Right cardiac atrium (tissue), 5 donors: ENCODE measurements at regions not wholly inside any gene's neighbourhood (a gene's known extent, or its start where the extent isn't known, plus 50 kb on each side); places are given as distances from the start of the nearest gene placed in this dataset.
A peak's percentile ranks its signal among the peaks of the same experiment; 100 is the strongest.
"Not testable (repeated sequence)": the region's sequence is repeated elsewhere in the genome, so short reads cannot be mapped to it uniquely, and the experiment has no call there.

Experiments
- ATAC-seq, 2 donors: fragments of 200-7000 bp; cut with Tn5 transposase; one replicate each; pipeline versions ENCODE4 v1.8.0 to v1.9.1; 2020; ENCODE audit warnings: moderate library complexity in 2 of 2, mild to moderate bottlenecking in 1 of 2
- DNase-seq, 3 donors: peaks; one replicate each; pipeline ENCODE4 v3.0.0-alpha.2; 2020
- H3K27ac ChIP-seq: one replicate; pipeline ENCODE4 v1.5.1; 2013; ENCODE audit warnings: mild to moderate bottlenecking, low read length, control low read depth, moderate library complexity
- H3K27me3 ChIP-seq: one replicate; pipeline ENCODE4 v1.6.1; 2013; ENCODE audit not compliant: control insufficient read depth, insufficient read depth
- H3K4me1 ChIP-seq: one replicate; pipeline ENCODE4 v1.6.1; 2013; ENCODE audit warnings: low read length; ENCODE audit not compliant: control insufficient read depth, insufficient read depth
- H3K4me3 ChIP-seq: one replicate; pipeline ENCODE4 v1.5.1; 2013; ENCODE audit warnings: low read length, control low read depth
- H3K9me3 ChIP-seq: one replicate; pipeline ENCODE4 v1.6.1; 2013; ENCODE audit warnings: low read length; ENCODE audit not compliant: control insufficient read depth
- WGBS: extraction: QIAGEN DNeasy Blood & Tissue Kit; methylation state at CpG from one replicate; pipeline ENCODE4 v1.1.7; 2013; 5-methylcytosine and 5-hydroxymethylcytosine counted together
- intact Hi-C, 4 donors: fragments of 100-400 bp; cut with DNase I; formaldehyde crosslinking; loops; one replicate each; pipeline versions ENCODE4 v1.11.0 to v1.14.0; 2022 to 2023
- donor health status: healthy with polysubstance abuse.
- donor health status: DM: no; HTN: yes; CAD: no.
- donor health status: DM: no; HTN: no; CAD: no.
- donor health status: DM: no; HTN: yes; CAD: no; lungs with severe emphysema.
- donor health status: DM: yes; HTN: yes; CAD: no.

DNA sequence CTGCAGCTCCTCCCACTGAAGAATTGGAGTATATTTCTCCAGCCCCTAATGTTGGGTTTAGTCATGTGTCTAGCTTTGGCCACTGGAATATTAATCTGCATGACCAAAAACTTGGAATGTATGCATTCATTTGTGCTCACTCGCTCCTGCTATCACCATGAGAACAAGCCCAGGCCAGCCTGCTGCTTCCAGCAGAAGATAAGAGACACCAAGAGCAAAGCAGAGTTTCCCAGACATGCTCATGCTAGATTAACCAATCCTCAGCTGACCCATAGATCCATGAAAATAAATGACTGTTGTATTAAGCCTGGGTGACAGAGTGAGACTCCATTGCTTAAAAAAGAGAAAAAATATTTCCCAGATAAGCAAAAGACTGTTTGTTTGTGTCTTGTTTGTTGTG is 119.6 kb downstream of the ALG1L2 start:
- intact Hi-C loops, H3K27ac ChIP-seq, H3K4me3 ChIP-seq, DNase-seq, ATAC-seq, H3K27me3 ChIP-seq, H3K4me1 ChIP-seq, H3K9me3 ChIP-seq: not testable (repeated sequence)
- 20% methylated on average over 1 of the region's 1 CpG for WGBS

DNA sequence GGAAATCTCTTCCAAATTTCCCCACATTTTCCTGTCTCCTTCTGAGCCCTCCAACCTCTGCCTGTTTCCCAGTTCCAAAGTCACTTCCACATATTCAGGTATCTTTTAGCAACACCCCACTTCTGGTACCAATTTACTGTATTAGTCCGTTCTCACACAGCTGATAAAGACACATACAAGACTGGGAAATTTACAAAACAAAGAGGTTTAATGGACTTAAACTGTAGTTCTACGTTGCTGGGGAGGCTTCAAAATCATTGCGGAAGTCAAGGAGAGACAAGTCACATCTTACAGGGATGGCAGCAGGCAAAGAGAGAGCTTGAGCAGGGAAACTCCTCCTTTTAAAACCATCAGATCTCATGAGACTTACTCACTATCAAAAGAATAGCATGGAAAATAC is 122.0 kb downstream of the ALG1L2 start:
- H3K27me3 ChIP-seq, ATAC-seq, H3K4me1 ChIP-seq, intact Hi-C loops, H3K4me3 ChIP-seq, H3K27ac ChIP-seq, DNase-seq, H3K9me3 ChIP-seq: not testable (repeated sequence)
- WGBS = 94% methylated on average over 3 of the region's 3 CpGs

DNA sequence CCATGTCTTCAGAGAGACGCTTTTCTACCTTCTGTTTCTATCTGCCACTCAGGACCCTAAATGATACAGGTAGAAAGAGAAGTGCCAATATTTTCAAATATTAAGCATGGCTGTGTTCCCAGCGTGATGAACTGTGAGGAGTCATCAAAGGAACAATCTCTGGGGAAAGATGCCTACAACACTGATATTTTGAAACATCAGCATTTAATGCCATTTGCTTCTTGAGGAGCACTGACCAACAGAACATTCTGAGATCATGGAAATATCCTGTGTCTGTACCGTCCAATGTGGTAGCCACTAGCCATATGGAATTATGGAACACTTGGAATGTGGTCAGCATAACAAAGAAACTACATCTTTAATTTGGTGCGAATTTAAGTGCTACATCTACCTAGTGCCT is 117.9 kb upstream of the COL6A5 start:
- Histone ChIP-seq H3K4me1 (no peaks in the 10 kb centered on the region), H3K9me3 (no peaks in the 10 kb centered on the region), H3K27ac (no peak overlapping the region), H3K4me3 (no peak overlapping the region), H3K27me3 (no peaks in the 10 kb centered on the region)
- ATAC-seq = no peak
- WGBS = 86% methylated on average over 4 of the region's 4 CpGs
- intact Hi-C loops = no loop called here
- no peak for DNase-seq

DNA sequence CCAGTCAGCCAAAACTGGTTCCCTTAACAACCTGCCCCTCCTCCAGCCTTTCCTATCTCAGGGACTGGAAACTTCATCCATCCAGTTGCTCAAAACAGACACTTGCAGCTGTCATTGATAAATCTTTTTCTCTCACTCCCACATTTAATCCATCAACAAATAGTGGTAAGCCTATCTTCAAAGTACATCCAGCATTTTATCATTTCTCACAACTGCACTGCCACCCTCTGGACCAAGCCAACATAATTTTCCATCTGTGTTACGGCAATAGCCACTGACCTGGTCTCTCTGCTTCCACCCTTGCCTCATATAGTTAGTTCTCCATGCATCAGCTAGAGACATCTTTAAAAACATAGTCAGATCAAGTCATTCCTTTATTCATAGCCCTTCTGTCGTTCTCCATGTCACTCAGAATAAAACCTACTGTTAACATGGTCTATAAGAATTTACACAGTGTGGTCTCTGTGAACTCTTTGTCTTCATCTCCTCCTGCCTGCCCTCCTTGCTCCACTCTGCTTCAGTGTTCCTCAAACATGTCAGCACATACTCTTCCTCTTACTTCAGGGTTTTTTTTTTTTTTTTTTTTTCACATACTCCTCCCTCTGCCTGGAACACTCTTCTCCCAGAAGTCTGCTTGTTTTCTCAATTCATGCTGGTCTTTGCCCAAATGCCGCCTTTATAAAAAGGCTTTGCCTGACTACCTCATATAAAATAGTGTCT is 102.5 kb upstream of the COL6A5 start:
- peak; percentile 41 to 62 for ATAC-seq
- Histone ChIP-seq H3K9me3 (no peaks in the 10 kb centered on the region), H3K4me3 (no peak overlapping the region)

DNA sequence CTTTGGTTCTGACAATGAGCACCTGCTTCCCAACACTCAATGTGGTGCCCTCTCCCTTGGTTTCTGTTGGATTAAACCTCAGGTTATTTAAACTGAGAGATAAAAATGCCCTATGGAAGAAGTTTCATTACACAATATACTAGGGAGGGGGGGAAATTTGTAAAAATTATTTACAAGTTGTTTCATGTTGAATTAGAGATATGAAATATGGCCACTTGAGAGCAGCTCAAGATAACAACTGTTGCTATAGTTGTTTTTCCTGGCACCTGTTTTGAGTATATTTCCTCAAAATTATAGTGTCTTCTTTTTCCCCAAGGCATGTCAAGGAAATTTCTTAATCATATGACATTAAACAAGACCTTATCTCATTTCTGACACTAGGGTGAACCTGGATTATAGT is 101.7 kb upstream of the COL6A5 start:
- Histone ChIP-seq H3K9me3 (no peaks in the 10 kb centered on the region), H3K27ac (no peak overlapping the region), H3K27me3 (no peaks in the 10 kb centered on the region), H3K4me1 (no peaks in the 10 kb centered on the region), H3K4me3 (no peak overlapping the region)
- intact Hi-C loops = no loop called here
- no peak for DNase-seq
- no peak for ATAC-seq

More for the DNA sequence above, 102.5 kb upstream of the COL6A5 start:
- no peaks in the 10 kb centered on the region for H3K27me3 ChIP-seq
- no peak overlapping the region for H3K27ac ChIP-seq
- H3K4me1 ChIP-seq = no peaks in the 10 kb centered on the region
- 37% methylated on average over 3 of the region's 3 CpGs for WGBS
- no peak for DNase-seq
- intact Hi-C loops = no loop called here

DNA sequence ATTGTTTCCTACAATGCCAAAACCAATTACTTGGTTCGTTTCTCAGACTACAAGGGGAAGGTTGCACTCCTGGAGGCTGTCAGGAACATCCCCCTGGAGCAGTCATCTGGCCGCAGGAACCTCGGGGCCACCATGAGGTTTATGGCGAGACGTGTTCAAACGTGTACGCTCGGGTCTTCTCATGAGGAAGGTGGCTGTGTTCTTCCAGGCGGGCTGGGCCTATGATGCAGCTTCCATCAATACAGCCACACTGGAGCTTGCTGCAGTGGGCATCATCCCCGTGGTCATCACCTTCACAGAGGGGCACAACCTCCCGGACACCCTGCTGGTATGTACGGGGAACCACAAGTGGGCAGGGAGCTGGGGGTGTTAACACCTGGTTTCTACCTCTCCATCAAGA is 94.5 kb upstream of the COL6A5 start:
- no peaks in the 10 kb centered on the region for H3K4me1 ChIP-seq
- H3K27ac ChIP-seq = no peak overlapping the region
- H3K9me3 ChIP-seq = no peaks in the 10 kb centered on the region
- DNase-seq = peak in 1 of 3 donors; percentile 10
- H3K4me3 ChIP-seq = no peak overlapping the region
- no peak for ATAC-seq
- intact Hi-C loops = no loop called here
- WGBS = 89% methylated on average over 12 of the region's 12 CpGs
- no peaks in the 10 kb centered on the region for H3K27me3 ChIP-seq

DNA sequence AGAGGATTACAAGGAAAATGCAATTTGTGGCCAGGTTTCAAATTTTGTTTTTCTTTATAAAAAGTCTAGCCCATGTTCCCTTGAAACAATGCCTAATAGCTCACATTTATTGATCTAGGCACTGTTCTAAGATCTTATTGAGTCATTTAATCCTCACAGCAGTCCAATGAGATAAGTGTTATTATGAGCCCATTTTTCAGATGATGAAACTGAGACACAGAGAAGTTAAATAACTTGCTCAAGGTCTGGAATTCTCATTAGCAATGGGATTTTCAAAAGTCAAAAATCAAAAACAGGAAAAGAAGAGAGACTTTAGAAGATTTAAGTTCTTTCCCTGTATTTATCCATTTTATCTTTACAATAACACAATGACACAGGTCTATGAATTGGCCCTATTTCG is 90.0 kb upstream of the COL6A5 start:
- ATAC-seq (no peak), DNase-seq (no peak)
- Histone ChIP-seq H3K4me1 (no peaks in the 10 kb centered on the region), H3K27me3 (no peaks in the 10 kb centered on the region), H3K4me3 (no peak overlapping the region), H3K27ac (no peak overlapping the region), H3K9me3 (no peaks in the 10 kb centered on the region)
- 73% methylated on average over 1 of the region's 1 CpG for WGBS
- intact Hi-C loops = no loop called here

DNA sequence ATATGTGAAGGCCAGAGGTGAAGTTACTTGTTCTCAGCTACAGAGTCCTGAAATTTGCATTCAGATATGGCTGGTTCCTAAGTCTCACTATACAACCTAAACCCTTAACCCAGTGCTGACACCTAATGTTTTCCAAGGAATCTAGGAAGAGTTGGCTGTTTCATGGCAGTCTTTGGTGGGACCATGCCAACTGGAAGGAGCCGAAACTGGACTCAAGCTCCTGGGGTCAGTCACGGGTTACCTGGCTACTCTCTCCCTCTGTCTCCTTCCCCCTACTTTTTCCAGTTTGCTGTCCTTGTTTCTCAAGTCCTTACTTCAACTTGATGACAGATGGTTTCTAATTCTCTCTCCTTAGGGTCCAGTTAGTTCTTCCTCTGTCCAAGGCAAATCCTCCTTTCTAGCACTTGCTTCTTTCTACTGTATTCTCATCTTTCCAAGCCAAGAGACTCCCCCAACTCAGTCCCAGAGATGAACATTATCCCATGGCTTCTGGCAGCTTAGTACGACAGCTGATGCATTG is 88.6 kb upstream of the COL6A5 start:
- no peaks in the 10 kb centered on the region for H3K9me3 ChIP-seq
- no peaks in the 10 kb centered on the region for H3K4me1 ChIP-seq
- no peak overlapping the region for H3K4me3 ChIP-seq
- intact Hi-C loops = no loop called here
- H3K27ac ChIP-seq = no peak overlapping the region
- no peak for ATAC-seq
- no peaks in the 10 kb centered on the region for H3K27me3 ChIP-seq
- DNase-seq = no peak
- WGBS = 61% methylated on average over 3 of the region's 3 CpGs

DNA sequence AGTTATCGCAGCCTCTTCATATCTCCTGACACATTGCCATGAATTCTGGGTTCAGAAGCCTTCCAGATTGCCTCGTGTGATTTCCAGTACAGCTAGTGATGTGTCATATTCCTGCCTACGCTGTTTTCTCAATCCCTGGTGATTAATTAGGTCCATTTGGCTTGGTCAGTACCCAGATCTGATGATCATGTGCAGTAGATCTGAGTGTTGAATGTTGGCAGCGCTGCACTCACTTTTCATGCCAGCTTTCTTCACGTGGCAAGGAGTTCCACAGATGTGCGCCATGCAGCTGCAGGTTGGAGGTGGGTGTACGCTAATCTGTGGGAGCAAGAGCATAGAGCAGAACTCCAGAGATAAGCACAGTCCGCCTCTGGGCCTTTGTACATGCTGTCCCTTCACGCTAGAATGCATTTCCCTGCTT is 86.9 kb upstream of the COL6A5 start:
- Histone ChIP-seq H3K4me1 (no peaks in the 10 kb centered on the region), H3K27ac (no peak overlapping the region)
- 45% methylated on average over 9 of the region's 9 CpGs for WGBS

DNA sequence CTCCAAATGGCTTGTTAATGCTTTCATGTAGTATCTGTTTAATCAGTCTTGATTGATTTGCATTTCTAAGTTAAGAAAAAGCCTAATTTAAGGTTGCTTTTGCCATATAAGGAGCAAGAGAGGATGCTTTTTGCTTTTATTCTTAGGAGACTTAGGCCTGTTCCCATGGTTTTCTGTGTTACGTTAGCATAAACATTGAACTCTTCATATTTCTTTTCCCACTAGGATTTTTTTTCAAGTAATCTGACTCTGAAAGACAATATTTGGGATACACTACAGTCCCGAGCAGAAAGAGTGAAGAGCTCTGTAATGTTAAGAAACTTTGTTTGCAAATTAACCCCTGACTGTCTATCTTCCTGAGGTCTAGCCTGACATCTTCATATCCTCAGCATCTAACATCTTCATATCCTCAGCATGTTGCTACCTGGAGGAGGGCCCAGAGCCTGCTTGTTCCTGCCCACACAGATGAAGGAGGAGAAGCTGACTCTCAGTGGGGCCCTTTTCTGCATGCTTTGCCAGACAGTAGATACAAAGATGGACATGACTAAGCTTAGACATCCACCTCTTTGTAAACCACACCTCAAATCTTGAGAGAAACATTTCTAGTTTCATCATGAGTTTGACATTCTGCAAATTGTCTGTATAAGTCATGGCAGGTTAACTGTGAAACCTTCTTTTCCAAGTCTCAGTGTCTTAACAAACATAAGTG is 86.2 kb upstream of the COL6A5 start:
- WGBS = 48% methylated on average over 2 of the region's 2 CpGs
- H3K9me3 ChIP-seq = no peaks in the 10 kb centered on the region
- no peak overlapping the region for H3K27ac ChIP-seq
- H3K27me3 ChIP-seq = no peaks in the 10 kb centered on the region
- DNase-seq = no peak
- H3K4me3 ChIP-seq = no peak overlapping the region
- ATAC-seq = peak in 1 of 2 donors; percentile 23
- H3K4me1 ChIP-seq = no peaks in the 10 kb centered on the region
- intact Hi-C loops = no loop called here

More for the DNA sequence above, 86.9 kb upstream of the COL6A5 start:
- no peaks in the 10 kb centered on the region for H3K9me3 ChIP-seq
- peak; percentile 25 to 55 (median 31) for DNase-seq
- ATAC-seq = peak; percentile 73 to 86
- intact Hi-C loops = no loop called here
- no peaks in the 10 kb centered on the region for H3K27me3 ChIP-seq
- no peak overlapping the region for H3K4me3 ChIP-seq

DNA sequence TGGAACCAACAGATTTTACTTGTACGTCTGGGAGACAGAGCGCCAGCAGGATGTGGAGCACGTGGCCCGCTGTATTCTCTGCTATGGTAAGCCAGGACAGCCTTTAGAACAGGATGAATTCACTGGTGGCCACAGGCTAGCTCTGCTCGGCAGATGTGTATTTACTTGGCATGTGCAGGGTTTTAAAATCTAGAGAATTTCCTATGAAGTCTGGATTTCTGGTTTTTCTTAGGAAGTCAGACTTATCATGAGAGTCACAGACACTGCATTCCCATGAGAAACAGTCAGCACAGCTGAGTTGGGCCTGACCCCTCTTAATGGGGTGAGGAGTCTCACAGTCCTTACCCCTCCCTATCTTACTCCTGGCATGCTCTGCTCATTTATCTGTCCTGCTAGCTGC is 84.6 kb upstream of the COL6A5 start:
- Histone ChIP-seq H3K27ac (no peak overlapping the region), H3K27me3 (no peaks in the 10 kb centered on the region), H3K4me3 (no peak overlapping the region), H3K4me1 (no peaks in the 10 kb centered on the region), H3K9me3 (no peaks in the 10 kb centered on the region)
- intact Hi-C loops = no loop called here
- ATAC-seq (no peak), DNase-seq (peak in 1 of 3 donors; percentile 40)
- WGBS = 54% methylated on average over 5 of the region's 5 CpGs
